ENCODE measurements at regions not wholly inside any gene's neighbourhood (a gene's known extent, or its start where the extent isn't known, plus 50 kb on each side); places are given as distances from the start of the nearest gene placed in this dataset.
"Not testable (repeated sequence)": the region's sequence is repeated elsewhere in the genome, so short reads cannot be mapped to it uniquely, and the experiment has no call there.

GRCh38 chr14:48289701-48290100, 614.3 kb upstream of the MDGA2 start:
- no peak overlapping the region for H3K4me3 ChIP-seq (ENCODE audit: low read depth, low read length)
- TF ChIP-seq CTCF (IDR thresholded peaks at IDR 0.05; ENCODE audit: low read depth, low read length, missing control alignments), result no peak
- in situ Hi-C loops (cut with HindIII; ENCODE audit: low sequenced_read_pairs), result no loop called here
- DNase-seq (ENCODE audit: low read depth), result no peak

GRCh38 chr14:48285217-48285616, 609.8 kb upstream of the MDGA2 start:
- H3K4me3 ChIP-seq (ENCODE audit: low read depth, low read length); in situ Hi-C loops (cut with HindIII; ENCODE audit: low sequenced_read_pairs); DNase-seq (ENCODE audit: low read depth): not testable (repeated sequence)

- DNase-seq (ENCODE audit: low read depth), result no peak
- no peak overlapping the region for H3K4me3 ChIP-seq (ENCODE audit: low read depth, low read length)
- in situ Hi-C loops (cut with HindIII; ENCODE audit: low sequenced_read_pairs), result no loop called here
- TF ChIP-seq CTCF (IDR thresholded peaks at IDR 0.05; ENCODE audit: low read depth, low read length, missing control alignments), result no peak
Observed at GRCh38 chr14:48275301-48275700, 599.9 kb upstream of the MDGA2 start.

- no peak for TF ChIP-seq CTCF (IDR thresholded peaks at IDR 0.05; ENCODE audit: low read depth, low read length, missing control alignments)
- in situ Hi-C loops (cut with HindIII; ENCODE audit: low sequenced_read_pairs), result no loop called here
- DNase-seq (ENCODE audit: low read depth), result no peak
- no peak overlapping the region for H3K4me3 ChIP-seq (ENCODE audit: low read depth, low read length)
Observed at GRCh38 chr14:48274826-48275225, 599.4 kb upstream of the MDGA2 start.

GRCh38 chr14:48267926-48268325, 592.5 kb upstream of the MDGA2 start:
- DNase-seq (ENCODE audit: low read depth); in situ Hi-C loops (cut with HindIII; ENCODE audit: low sequenced_read_pairs); H3K4me3 ChIP-seq (ENCODE audit: low read depth, low read length): not testable (repeated sequence)

GRCh38 chr14:48266201-48266600, 590.8 kb upstream of the MDGA2 start:
- H3K4me3 ChIP-seq (ENCODE audit: low read depth, low read length); in situ Hi-C loops (cut with HindIII; ENCODE audit: low sequenced_read_pairs); DNase-seq (ENCODE audit: low read depth): not testable (repeated sequence)

- TF ChIP-seq CTCF (IDR thresholded peaks at IDR 0.05; ENCODE audit: low read depth, low read length, missing control alignments), result no peak
- in situ Hi-C loops (cut with HindIII; ENCODE audit: low sequenced_read_pairs), result no loop called here
- no peak overlapping the region for H3K4me3 ChIP-seq (ENCODE audit: low read depth, low read length)
- DNase-seq (ENCODE audit: low read depth), result no peak
Observed at GRCh38 chr14:48261436-48261835, 586.0 kb upstream of the MDGA2 start.

- in situ Hi-C loops (cut with HindIII; ENCODE audit: low sequenced_read_pairs), result not testable (repeated sequence)
Observed at GRCh38 chr14:48260394-48261295, 585.2 kb upstream of the MDGA2 start.

GRCh38 chr14:48259876-48260275, 584.5 kb upstream of the MDGA2 start:
- DNase-seq (ENCODE audit: low read depth); in situ Hi-C loops (cut with HindIII; ENCODE audit: low sequenced_read_pairs); H3K4me3 ChIP-seq (ENCODE audit: low read depth, low read length): not testable (repeated sequence)

More at GRCh38 chr14:48260394-48261295, 585.2 kb upstream of the MDGA2 start:
- DNase-seq (ENCODE audit: low read depth); H3K4me3 ChIP-seq (ENCODE audit: low read depth, low read length): not testable (repeated sequence)

GRCh38 chr14:48259232-48259631, 583.8 kb upstream of the MDGA2 start:
- DNase-seq (ENCODE audit: low read depth); in situ Hi-C loops (cut with HindIII; ENCODE audit: low sequenced_read_pairs); H3K4me3 ChIP-seq (ENCODE audit: low read depth, low read length): not testable (repeated sequence)

GRCh38 chr14:48258703-48259102, 583.3 kb upstream of the MDGA2 start:
- in situ Hi-C loops (cut with HindIII; ENCODE audit: low sequenced_read_pairs); DNase-seq (ENCODE audit: low read depth); H3K4me3 ChIP-seq (ENCODE audit: low read depth, low read length): not testable (repeated sequence)

Measured in astrocyte of the cerebellum (primary cell).